GM12873 (cell line): ENCODE measurements at regions not wholly inside any gene's neighbourhood (a gene's known extent, or its start where the extent isn't known, plus 50 kb on each side); places are given as distances from the start of the nearest gene placed in this dataset.

Experiments used
- TF ChIP-seq, protein P1 (sequence below): IDR thresholded peaks from 2 replicates; pipeline ENCODE4 v1.5.1; 2012; ENCODE audit warnings: low read depth, mild to moderate bottlenecking, moderate library complexity, low read length, control low read depth; ENCODE audit not compliant: insufficient read depth; ENCODE audit errors: missing control alignments

DNA sequence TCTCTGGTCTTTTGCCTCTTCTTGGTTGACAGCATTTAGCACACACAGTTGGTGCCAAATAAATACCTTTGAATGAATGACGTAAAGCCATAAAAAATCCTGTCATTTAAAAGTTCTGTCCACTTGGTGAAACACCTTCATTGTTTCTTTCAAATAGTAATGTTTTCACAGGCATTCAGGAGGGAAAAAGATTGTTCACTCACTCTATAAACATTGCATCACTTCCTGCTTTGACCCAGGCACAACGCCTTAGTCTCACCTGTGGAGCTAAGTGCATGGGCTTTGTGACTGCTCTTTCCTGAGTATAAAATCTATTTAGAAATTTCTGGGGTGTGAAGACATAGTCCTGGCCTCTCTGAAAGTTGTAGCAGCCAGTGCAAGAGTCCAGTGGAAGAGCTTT lies 88.9 kb upstream of the CXCL14 start:
- TF ChIP-seq, protein P1, sequence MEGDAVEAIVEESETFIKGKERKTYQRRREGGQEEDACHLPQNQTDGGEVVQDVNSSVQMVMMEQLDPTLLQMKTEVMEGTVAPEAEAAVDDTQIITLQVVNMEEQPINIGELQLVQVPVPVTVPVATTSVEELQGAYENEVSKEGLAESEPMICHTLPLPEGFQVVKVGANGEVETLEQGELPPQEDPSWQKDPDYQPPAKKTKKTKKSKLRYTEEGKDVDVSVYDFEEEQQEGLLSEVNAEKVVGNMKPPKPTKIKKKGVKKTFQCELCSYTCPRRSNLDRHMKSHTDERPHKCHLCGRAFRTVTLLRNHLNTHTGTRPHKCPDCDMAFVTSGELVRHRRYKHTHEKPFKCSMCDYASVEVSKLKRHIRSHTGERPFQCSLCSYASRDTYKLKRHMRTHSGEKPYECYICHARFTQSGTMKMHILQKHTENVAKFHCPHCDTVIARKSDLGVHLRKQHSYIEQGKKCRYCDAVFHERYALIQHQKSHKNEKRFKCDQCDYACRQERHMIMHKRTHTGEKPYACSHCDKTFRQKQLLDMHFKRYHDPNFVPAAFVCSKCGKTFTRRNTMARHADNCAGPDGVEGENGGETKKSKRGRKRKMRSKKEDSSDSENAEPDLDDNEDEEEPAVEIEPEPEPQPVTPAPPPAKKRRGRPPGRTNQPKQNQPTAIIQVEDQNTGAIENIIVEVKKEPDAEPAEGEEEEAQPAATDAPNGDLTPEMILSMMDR, result no peak

DNA sequence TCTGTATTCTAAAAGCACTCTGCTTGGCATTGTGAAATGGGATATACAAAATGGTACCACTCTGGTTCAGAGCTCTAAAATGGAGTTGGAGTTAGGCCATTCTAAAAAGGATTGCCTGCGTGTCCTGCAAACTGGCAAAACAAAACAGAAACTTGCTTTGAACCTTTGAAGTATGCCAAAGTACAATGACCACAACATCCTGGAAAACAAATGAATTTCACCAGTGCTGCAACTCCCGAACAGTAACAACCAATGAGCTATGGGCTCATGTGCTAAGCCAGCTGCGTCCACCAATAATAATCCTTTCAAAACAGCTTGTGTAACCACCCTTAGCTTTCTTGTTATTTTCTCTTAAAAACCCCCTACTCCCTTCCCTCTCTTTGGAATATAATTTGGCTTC lies 88.4 kb upstream of the CXCL14 start:
- TF ChIP-seq, protein P1, result no peak

DNA sequence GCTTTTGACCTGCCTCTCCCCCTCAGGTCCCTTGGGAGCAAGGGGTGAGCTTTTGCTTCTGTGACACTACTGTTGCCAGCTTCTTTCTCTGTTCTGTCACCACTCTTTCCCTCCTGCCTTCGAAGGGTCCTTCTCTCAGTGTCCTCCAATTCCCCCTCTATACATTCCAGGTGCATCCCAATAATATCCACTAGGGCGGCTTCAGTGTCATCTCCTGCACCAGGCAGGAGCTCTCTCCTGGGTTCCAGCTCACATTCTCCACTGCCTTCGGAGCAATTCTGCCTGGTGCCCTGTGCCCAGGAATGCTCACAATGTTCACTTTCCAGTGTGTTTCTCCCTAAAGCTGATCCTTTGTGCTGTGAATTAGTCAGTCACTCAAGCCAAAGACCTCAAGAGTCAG lies 83.9 kb upstream of the CXCL14 start:
- TF ChIP-seq, protein P1, result no peak

DNA sequence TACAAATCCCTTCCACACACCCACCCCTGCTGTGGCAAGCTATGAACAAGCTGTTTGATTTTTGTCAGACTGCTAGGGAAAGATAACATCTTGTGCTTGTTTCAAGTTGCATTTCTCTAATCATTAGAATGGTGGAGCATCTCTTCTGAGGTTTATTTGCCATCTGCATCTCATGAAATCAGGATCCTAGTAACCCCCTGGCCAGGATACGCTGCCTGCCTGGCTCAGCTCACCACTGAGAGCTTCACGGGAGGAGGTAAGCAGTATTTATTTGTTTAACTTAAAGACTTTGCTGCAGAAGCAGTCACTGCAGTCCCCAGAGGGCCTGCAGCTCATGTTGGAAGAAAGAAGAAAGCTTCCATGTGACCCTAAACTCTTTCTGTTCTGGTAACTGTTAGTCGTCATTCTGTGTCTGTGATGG lies 83.3 kb upstream of the CXCL14 start:
- TF ChIP-seq, protein P1, result no peak

DNA sequence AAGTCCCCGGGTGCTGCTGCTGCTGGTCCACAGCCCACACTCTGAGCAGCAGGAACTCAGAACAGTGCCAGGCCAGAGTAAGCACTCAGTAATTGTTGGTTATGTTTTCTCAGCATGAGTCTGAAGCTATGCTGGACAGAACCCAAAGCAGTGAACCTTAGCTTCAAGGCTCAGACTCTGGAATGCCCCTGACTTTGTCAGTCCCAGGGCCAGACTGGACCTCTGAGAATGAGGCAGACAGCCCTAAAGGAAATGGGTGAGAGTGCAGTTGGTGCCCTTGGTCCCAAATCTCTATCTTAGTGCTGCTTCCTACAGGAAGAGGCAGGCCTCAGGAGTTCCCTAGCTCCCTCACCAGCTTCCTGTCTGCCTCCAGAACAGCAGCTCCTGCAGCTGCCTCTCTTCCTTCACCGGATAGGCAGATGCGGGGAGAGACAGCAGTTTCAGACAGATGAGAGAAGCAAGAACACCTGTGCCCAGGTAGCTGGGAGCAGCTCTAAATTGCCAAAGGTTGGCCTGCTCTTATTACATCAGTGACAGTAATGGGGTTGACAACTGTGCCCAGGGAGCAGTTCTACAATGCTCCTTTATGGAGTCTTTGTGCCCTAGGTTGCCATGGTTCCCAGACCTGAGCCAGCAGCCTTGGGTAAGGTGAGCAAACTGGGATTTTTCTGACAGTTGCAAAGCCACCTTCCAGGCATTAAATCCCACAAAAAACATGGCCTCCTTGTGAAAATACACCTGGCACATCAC lies 82.2 kb upstream of the CXCL14 start:
- TF ChIP-seq, protein P1, result no peak

DNA sequence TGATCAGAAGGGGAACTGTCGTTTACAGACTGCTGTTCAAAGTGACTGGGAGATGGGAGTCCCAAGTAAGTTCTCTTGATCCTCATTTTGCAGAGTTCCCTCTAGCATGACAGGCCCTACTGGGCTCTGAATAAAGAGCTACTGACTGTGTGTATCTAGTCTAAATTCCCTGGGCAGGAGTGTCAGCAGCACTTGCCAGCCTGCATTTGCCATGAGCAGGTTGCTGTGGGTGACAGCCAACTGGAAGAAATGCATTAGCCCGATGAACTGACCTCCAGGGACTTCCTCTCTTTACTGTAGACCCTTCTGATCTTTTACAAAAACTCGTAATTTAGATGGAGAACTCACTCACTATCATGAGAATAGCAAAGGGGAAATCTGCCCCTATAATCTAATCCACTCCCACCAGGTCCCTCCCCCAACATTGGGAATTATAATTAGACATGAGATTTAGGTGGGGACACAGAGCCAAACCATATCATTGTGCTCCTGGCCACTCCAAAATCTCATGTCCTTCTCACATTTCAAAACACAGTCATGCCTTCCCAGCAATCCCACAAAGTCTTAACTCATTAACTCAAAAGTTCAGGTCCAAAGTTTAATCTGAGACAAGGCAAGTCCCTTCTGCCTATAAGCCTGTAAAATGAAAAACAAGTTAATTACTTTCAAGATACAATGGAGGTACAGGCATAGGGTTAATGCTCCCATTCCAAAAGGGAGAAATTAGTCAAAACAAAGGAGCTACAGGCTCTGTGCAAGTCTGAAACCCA lies 78.9 kb upstream of the CXCL14 start:
- TF ChIP-seq, protein P1, result no peak

DNA sequence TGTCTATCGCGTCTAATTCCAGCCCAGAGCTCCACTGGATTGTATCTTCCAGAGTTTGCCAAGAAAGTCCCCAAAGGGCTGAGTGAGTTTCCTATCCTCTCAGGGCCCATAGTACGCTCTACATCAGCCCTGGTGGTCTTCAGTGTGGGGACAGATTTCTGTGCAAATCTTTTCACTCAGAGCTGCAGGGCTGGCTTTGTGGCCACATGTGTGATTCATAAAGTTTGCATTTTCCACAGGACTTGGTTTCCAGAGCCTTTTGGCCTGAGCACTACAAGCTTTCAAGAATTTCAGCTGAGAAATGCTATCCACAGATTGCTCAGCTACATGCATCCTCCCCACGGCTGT lies 76.7 kb upstream of the CXCL14 start:
- TF ChIP-seq, protein P1, result no peak
